AG09309 (cell line): ENCODE measurements at regions not wholly inside any gene's neighbourhood (a gene's known extent, or its start where the extent isn't known, plus 50 kb on each side); places are given as distances from the start of the nearest gene placed in this dataset.

Experiments
- DNase-seq: peaks from one replicate; pipeline ENCODE4 v3.0.0-alpha.2; 2010; ENCODE audit warnings: low read depth
- H3K4me3 ChIP-seq: 2 replicates; pipeline ENCODE4 v1.5.1; 2011; ENCODE audit warnings: mild to moderate bottlenecking, low read depth, low read length, moderate library complexity; ENCODE audit not compliant: control insufficient read depth
- TF ChIP-seq, protein P1 (sequence below): IDR thresholded peaks from 2 replicates; pipeline ENCODE4 v1.5.1; 2011; ENCODE audit warnings: mild to moderate bottlenecking, low read depth, low read length, inconsistent platforms; ENCODE audit not compliant: insufficient read depth, control insufficient read depth; ENCODE audit errors: missing control alignments

DNA sequence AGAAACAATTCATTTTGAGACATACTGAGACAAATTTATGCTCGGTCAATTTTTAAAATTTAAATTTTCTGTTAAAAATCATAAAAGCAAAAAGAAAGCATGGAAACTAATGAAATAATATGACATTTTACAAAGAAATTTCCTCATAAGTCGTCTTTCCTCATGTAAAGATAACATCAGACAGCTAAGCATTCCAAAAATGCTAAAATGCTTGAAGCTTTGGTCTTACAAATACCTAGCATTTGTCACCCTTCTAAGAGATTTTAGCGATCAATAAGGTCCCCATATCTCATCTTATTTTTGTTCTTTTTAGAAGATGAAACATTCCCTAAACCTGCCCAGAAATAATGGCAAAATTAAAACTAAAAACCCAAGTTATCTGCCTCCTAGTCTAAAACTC lies 68.5 kb upstream of the FREM2 start:
- TF ChIP-seq, protein P1, sequence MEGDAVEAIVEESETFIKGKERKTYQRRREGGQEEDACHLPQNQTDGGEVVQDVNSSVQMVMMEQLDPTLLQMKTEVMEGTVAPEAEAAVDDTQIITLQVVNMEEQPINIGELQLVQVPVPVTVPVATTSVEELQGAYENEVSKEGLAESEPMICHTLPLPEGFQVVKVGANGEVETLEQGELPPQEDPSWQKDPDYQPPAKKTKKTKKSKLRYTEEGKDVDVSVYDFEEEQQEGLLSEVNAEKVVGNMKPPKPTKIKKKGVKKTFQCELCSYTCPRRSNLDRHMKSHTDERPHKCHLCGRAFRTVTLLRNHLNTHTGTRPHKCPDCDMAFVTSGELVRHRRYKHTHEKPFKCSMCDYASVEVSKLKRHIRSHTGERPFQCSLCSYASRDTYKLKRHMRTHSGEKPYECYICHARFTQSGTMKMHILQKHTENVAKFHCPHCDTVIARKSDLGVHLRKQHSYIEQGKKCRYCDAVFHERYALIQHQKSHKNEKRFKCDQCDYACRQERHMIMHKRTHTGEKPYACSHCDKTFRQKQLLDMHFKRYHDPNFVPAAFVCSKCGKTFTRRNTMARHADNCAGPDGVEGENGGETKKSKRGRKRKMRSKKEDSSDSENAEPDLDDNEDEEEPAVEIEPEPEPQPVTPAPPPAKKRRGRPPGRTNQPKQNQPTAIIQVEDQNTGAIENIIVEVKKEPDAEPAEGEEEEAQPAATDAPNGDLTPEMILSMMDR, result no peak
- H3K4me3 ChIP-seq, result no peak overlapping the region
- DNase-seq, result no peak

DNA sequence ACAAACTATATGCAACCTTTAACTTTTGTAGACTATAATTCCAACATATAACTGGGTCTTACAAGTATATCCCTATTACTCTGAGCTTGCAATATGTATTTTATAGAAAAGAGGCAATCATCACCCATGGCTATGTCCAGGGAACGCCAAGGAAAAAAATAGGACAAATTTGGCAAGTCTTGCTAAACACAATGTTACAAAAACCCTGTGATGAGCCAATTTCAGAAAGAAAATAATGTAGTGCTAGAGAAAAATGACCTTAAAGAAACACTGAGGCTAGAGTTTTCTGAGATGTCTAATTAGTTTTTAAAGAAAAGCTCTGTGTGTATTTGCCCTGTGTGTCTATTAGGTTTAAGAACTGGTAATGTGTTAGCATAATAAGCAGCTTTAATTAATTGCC lies 68.0 kb upstream of the FREM2 start:
- no peak for DNase-seq
- TF ChIP-seq, protein P1, result no peak
- no peak overlapping the region for H3K4me3 ChIP-seq

DNA sequence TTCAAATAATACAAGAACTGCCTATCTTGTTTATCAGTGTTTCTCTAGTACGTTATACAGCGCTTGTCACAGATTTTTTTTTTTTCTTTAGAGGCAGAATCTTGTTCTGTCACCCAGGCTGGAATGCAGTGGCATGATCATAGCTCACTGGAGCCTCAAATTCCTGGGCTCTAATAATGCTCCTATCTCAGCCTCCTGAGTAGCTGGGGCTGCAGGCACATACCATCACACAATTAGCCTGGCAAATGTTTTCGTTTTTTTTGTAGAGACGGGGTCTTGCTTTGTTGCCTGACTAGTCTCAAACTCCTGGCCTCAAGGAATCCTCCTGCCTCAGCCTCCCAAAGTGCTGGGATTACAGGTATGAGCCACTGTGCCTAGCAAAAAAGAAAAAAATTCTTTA lies 66.0 kb upstream of the FREM2 start:
- TF ChIP-seq, protein P1, result no peak
- no peak for DNase-seq
- H3K4me3 ChIP-seq, result no peak overlapping the region

DNA sequence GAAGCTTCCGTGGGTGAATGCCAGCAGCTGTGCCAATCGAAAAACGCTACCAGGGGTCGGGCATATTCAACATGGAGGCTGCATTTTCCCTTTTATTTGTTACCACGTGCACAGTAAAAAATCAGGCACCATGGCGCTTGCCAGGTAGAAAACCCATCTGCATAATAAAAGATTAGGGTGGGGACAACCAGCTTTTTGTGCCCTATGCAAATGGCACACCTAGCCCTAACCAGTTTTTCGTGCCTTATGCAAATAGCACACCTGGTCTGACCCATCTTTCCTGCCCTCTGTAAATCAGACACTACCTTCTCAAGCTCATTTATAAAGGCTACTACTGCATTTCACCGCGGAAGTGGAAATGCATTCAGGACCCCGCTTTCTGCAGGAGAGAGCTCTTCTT lies 62.1 kb upstream of the FREM2 start:
- no peak for DNase-seq

DNA sequence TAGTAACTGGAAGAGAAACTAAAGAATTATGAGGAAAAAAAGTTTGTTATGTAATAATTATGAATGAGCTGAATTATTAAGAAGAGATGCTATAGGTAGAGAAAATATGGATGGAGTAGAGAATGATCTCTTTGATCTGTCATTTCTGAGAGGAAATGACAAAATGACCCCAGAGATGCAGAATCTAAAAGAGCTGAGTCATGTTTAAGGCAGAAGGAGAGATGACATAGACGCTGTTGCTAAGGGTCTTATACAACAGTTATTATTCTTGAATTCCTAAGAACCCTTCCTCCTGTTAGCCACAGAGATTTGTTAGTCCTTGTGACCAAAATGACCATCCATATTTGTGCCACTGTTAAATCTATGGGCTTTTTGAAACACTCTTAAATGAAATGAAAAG lies 58.3 kb upstream of the FREM2 start:
- no peak for DNase-seq
- H3K4me3 ChIP-seq, result no peak overlapping the region
- TF ChIP-seq, protein P1, result no peak

More for the DNA sequence above, 62.1 kb upstream of the FREM2 start:
- TF ChIP-seq, protein P1, result no peak
- no peak overlapping the region for H3K4me3 ChIP-seq

DNA sequence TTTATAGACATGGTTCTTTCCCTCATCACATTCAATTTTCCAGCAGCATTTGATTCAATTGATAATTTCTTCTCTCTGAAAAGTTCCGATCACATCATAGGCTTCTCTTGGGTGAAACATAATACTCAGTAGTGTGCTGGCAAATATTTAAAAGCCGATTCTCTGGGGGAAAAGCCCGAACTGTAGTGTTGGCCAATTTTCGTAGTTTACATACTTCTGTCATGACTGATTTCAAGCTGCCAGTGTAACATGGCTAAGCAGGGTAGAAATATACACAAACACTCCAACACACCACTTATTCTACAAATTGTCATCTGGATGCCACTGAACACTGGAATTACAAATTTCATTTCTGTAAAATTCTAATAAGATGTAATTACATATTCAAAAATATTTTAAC lies 56.1 kb upstream of the FREM2 start:
- TF ChIP-seq, protein P1, result no peak
- H3K4me3 ChIP-seq, result no peak overlapping the region
- no peak for DNase-seq

DNA sequence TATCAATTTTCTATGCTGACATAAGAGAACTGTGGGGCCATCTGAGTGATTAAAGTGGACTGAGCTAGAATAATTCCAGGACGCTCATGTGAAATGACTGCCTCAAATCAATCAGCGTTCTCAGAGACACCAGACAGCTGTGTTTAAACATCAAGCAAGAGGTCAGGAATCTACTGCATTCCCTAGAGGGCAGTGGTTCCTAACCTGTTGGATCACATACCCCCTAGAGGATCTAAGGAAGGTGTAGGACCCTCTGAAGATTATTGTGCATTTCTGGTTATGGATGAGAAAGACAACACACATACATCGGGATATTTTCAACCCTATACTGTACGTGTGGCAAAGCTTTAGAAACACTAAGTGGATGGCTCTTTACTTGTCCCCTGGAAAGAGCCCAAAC lies 51.8 kb upstream of the FREM2 start:
- TF ChIP-seq, protein P1, result no peak
- H3K4me3 ChIP-seq, result no peak overlapping the region
- DNase-seq, result no peak
